ENCODE measurements at regions not wholly inside any gene's neighbourhood (a gene's known extent, or its start where the extent isn't known, plus 50 kb on each side); places are given as distances from the start of the nearest gene placed in this dataset.

DNA sequence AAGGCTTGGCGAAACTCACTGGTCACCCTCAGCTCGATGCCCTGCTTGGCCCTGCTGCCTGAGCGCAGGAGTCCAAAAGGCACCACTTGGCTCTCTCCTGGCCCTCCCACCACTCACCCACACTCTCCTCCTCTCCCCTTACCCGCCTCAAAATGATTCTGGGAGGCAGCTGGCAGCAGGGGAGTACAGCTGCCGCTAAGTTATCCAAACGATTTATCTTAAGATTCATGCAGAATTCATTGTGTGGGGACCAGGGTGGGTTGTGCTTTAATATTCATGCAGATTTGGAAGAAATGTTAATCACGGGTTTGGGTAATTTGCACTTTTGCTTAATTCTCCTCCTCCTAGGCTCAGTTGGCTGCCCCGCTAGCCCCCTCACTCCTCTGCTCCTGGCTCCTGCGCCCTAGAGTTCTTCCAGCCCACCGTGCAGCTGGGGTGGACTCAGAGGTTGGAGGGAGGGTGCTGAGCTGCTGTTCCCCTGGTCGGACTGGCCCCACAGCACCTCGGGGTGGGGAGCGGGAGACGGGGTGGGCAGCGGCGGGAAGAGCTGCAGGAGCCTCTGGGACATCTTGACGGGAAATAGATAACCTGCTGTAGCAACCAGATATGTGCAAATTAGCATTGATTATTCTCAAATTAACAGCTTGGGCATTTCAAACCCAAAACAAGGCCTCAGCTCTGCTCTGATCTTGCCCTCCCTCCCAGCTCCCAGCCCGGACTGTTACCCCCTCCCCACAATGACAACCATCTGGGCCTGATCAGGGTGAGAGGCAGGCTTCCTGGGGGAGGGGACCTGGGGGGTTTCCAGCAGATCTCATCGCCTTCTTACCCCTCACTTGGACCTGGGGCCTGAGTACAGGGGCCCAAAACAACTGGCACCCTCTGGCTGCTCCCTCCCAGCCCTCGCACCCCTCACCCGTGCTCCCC is 122.6 kb upstream of the RPL38 start:
- H3K4me1 ChIP-seq (ENCODE audit: control insufficient read depth, insufficient read depth, low read depth, low read length), result no peaks in the 10 kb centered on the region
- peaks cover 0 to 30% of the 10 kb centered on the region in 2 experiments for H3K27me3 ChIP-seq (ENCODE audit: control insufficient read depth in 1 of 2, insufficient read depth in 1 of 2, low read length in 2 of 2)
- H3K79me1 ChIP-seq (replicated peaks; ENCODE audit: low read length, poor library complexity, severe bottlenecking), result no peaks in the 10 kb centered on the region
- no peak overlapping the region for H2BK5ac ChIP-seq (ENCODE audit: low read depth, low read length, poor library complexity, severe bottlenecking)
- no peak overlapping the region for H3K4me2 ChIP-seq (ENCODE audit: low read length, poor library complexity, severe bottlenecking)
- no peak overlapping the region for H4K91ac ChIP-seq (ENCODE audit: low read length)
- no peak overlapping the region for H3K18ac ChIP-seq (ENCODE audit: low read depth in 1 of 2, low read length in 2 of 2)
- H3K36me3 ChIP-seq (ENCODE audit: control insufficient read depth in 1 of 2, insufficient read depth in 2 of 2, low read depth in 1 of 2, low read length in 2 of 2), result no peaks in the 10 kb centered on the region
- H2BK12ac ChIP-seq (ENCODE audit: low read length in 2 of 2), result no peak overlapping the region
- H3K9me3 ChIP-seq (ENCODE audit: control insufficient read depth, low read length), result peaks cover 6% of the 10 kb centered on the region
- H3K9ac ChIP-seq (ENCODE audit: low read length), result no peak overlapping the region
- no peak overlapping the region for H3K23ac ChIP-seq (ENCODE audit: low read length in 2 of 2)
- no peak overlapping the region for H3K4ac ChIP-seq (ENCODE audit: low read depth in 1 of 2, low read length in 2 of 2)
- no peak overlapping the region for H2BK120ac ChIP-seq (ENCODE audit: low read depth, low read length)
- H3K4me3 ChIP-seq (ENCODE audit: insufficient read depth in 1 of 2, low read depth in 1 of 2, low read length in 2 of 2), result no peak overlapping the region
- no peak overlapping the region for H3K14ac ChIP-seq (ENCODE audit: low read length in 2 of 2)
- H3K27ac ChIP-seq (ENCODE audit: low read length, poor library complexity, severe bottlenecking), result no peak overlapping the region
- H4K8ac ChIP-seq (ENCODE audit: low read length), result no peak overlapping the region
- no peak overlapping the region for H2AFZ ChIP-seq (ENCODE audit: low read depth, low read length)
- 78% methylated on average over 15 of the region's 21 CpGs for WGBS
- no peak for DNase-seq
- no peak overlapping the region for H2AK5ac ChIP-seq (ENCODE audit: low read length, severe bottlenecking)
- no peak overlapping the region for H2BK15ac ChIP-seq (ENCODE audit: low read depth, poor library complexity, severe bottlenecking)

DNA sequence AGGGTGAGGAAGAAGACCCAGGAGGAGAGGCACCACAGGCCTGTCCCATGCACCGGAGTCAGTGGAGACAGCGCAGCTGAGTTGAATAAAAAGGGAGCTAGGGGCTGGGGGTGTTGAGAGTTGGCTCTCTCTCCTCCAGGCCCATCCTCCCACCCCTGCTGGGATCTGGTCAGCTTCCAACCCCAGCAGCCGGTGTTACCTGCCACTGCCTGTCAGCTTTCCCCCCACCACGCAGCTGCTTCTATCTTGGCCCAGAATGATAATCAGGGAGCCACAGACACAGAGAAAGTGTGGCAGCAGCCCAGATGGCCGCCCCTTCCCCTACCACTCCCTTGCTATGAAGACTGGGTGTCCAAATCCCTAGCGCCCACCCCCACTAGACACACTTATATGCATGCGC is 120.6 kb upstream of the RPL38 start:
- H3K14ac ChIP-seq (ENCODE audit: low read length in 2 of 2), result no peak overlapping the region
- H2BK15ac ChIP-seq (ENCODE audit: low read depth, poor library complexity, severe bottlenecking), result no peak overlapping the region
- H3K4me2 ChIP-seq (ENCODE audit: low read length, poor library complexity, severe bottlenecking), result no peak overlapping the region
- no peak overlapping the region for H2BK5ac ChIP-seq (ENCODE audit: low read depth, low read length, poor library complexity, severe bottlenecking)
- no peak overlapping the region for H3K18ac ChIP-seq (ENCODE audit: low read depth in 1 of 2, low read length in 2 of 2)
- no peak overlapping the region for H2BK120ac ChIP-seq (ENCODE audit: low read depth, low read length)
- no peak overlapping the region for H2BK12ac ChIP-seq (ENCODE audit: low read length in 2 of 2)
- peaks cover 6% of the 10 kb centered on the region for H3K9me3 ChIP-seq (ENCODE audit: control insufficient read depth, low read length)
- 75% methylated on average over 7 of the region's 7 CpGs for WGBS
- H3K9ac ChIP-seq (ENCODE audit: low read length), result no peak overlapping the region
- no peaks in the 10 kb centered on the region for H3K36me3 ChIP-seq (ENCODE audit: control insufficient read depth in 1 of 2, insufficient read depth in 2 of 2, low read depth in 1 of 2, low read length in 2 of 2)
- H4K8ac ChIP-seq (ENCODE audit: low read length), result no peak overlapping the region
- H3K27me3 ChIP-seq (ENCODE audit: control insufficient read depth in 1 of 2, insufficient read depth in 1 of 2, low read length in 2 of 2), result peaks cover 0 to 42% of the 10 kb centered on the region in 2 experiments
- no peak overlapping the region for H3K4me3 ChIP-seq (ENCODE audit: insufficient read depth in 1 of 2, low read depth in 1 of 2, low read length in 2 of 2)
- no peak overlapping the region for H4K91ac ChIP-seq (ENCODE audit: low read length)
- no peak overlapping the region for H3K27ac ChIP-seq (ENCODE audit: low read length, poor library complexity, severe bottlenecking)
- H2AK5ac ChIP-seq (ENCODE audit: low read length, severe bottlenecking), result no peak overlapping the region
- no peak overlapping the region for H3K23ac ChIP-seq (ENCODE audit: low read length in 2 of 2)
- no peaks in the 10 kb centered on the region for H3K79me1 ChIP-seq (replicated peaks; ENCODE audit: low read length, poor library complexity, severe bottlenecking)
- no peaks in the 10 kb centered on the region for H3K4me1 ChIP-seq (ENCODE audit: control insufficient read depth, insufficient read depth, low read depth, low read length)
- no peak overlapping the region for H3K4ac ChIP-seq (ENCODE audit: low read depth in 1 of 2, low read length in 2 of 2)
- H2AFZ ChIP-seq (ENCODE audit: low read depth, low read length), result no peak overlapping the region
- no peak for DNase-seq

GRCh38 chr17:74083321-74083720 is 120.2 kb upstream of the RPL38 start:
- no peak overlapping the region for H2BK15ac ChIP-seq (ENCODE audit: low read depth, poor library complexity, severe bottlenecking)
- no peak overlapping the region for H3K18ac ChIP-seq (ENCODE audit: low read depth in 1 of 2, low read length in 2 of 2)
- H4K91ac ChIP-seq (ENCODE audit: low read length), result no peak overlapping the region
- no peaks in the 10 kb centered on the region for H3K36me3 ChIP-seq (ENCODE audit: control insufficient read depth in 1 of 2, insufficient read depth in 2 of 2, low read depth in 1 of 2, low read length in 2 of 2)
- H3K4ac ChIP-seq (ENCODE audit: low read depth in 1 of 2, low read length in 2 of 2), result no peak overlapping the region
- no peak overlapping the region for H3K9ac ChIP-seq (ENCODE audit: low read length)
- no peak overlapping the region for H3K14ac ChIP-seq (ENCODE audit: low read length in 2 of 2)
- H2BK12ac ChIP-seq (ENCODE audit: low read length in 2 of 2), result no peak overlapping the region
- DNase-seq, result no peak
- no peak overlapping the region for H3K4me3 ChIP-seq (ENCODE audit: insufficient read depth in 1 of 2, low read depth in 1 of 2, low read length in 2 of 2)
- no peak overlapping the region for H4K8ac ChIP-seq (ENCODE audit: low read length)
- no peaks in the 10 kb centered on the region for H3K79me1 ChIP-seq (replicated peaks; ENCODE audit: low read length, poor library complexity, severe bottlenecking)
- no peak overlapping the region for H2BK5ac ChIP-seq (ENCODE audit: low read depth, low read length, poor library complexity, severe bottlenecking)
- H3K23ac ChIP-seq (ENCODE audit: low read length in 2 of 2), result no peak overlapping the region
- H3K4me2 ChIP-seq (ENCODE audit: low read length, poor library complexity, severe bottlenecking), result no peak overlapping the region
- H2AK5ac ChIP-seq (ENCODE audit: low read length, severe bottlenecking), result no peak overlapping the region
- H2AFZ ChIP-seq (ENCODE audit: low read depth, low read length), result no peak overlapping the region
- no peak overlapping the region for H3K27ac ChIP-seq (ENCODE audit: low read length, poor library complexity, severe bottlenecking)
- H3K27me3 ChIP-seq (ENCODE audit: control insufficient read depth in 1 of 2, insufficient read depth in 1 of 2, low read length in 2 of 2), result peaks cover 0 to 46% of the 10 kb centered on the region in 2 experiments
- H3K9me3 ChIP-seq (ENCODE audit: control insufficient read depth, low read length), result peaks cover 6% of the 10 kb centered on the region
- H2BK120ac ChIP-seq (ENCODE audit: low read depth, low read length), result no peak overlapping the region
- peaks cover 1% of the 10 kb centered on the region for H3K4me1 ChIP-seq (ENCODE audit: control insufficient read depth, insufficient read depth, low read depth, low read length)
- WGBS, result 74% methylated on average over 3 of the region's 3 CpGs

- Histone ChIP-seq H3K27me3 (ENCODE audit: control insufficient read depth in 1 of 2, insufficient read depth in 1 of 2, low read length in 2 of 2) (peaks cover 0 to 52% of the 10 kb centered on the region in 2 experiments), H2AK5ac (ENCODE audit: low read length, severe bottlenecking) (no peak overlapping the region), H3K23ac (ENCODE audit: low read length in 2 of 2) (no peak overlapping the region), H3K4ac (ENCODE audit: low read depth in 1 of 2, low read length in 2 of 2) (no peak overlapping the region), H3K14ac (ENCODE audit: low read length in 2 of 2) (no peak overlapping the region), H2BK12ac (ENCODE audit: low read length in 2 of 2) (no peak overlapping the region), H2BK120ac (ENCODE audit: low read depth, low read length) (no peak overlapping the region), H2BK5ac (ENCODE audit: low read depth, low read length, poor library complexity, severe bottlenecking) (no peak overlapping the region), H4K8ac (ENCODE audit: low read length) (no peak overlapping the region), H3K27ac (ENCODE audit: low read length, poor library complexity, severe bottlenecking) (no peak overlapping the region), H3K4me1 (ENCODE audit: control insufficient read depth, insufficient read depth, low read depth, low read length) (peaks cover 1% of the 10 kb centered on the region), H3K4me3 (ENCODE audit: insufficient read depth in 1 of 2, low read depth in 1 of 2, low read length in 2 of 2) (no peak overlapping the region), H3K9ac (ENCODE audit: low read length) (no peak overlapping the region), H3K18ac (ENCODE audit: low read depth in 1 of 2, low read length in 2 of 2) (no peak overlapping the region), H2BK15ac (ENCODE audit: low read depth, poor library complexity, severe bottlenecking) (no peak overlapping the region), H2AFZ (ENCODE audit: low read depth, low read length) (no peak overlapping the region), H3K79me1 (replicated peaks; ENCODE audit: low read length, poor library complexity, severe bottlenecking) (no peaks in the 10 kb centered on the region), H3K9me3 (ENCODE audit: control insufficient read depth, low read length) (peaks cover 6% of the 10 kb centered on the region), H3K36me3 (ENCODE audit: control insufficient read depth in 1 of 2, insufficient read depth in 2 of 2, low read depth in 1 of 2, low read length in 2 of 2) (no peaks in the 10 kb centered on the region), H3K4me2 (ENCODE audit: low read length, poor library complexity, severe bottlenecking) (no peak overlapping the region), H4K91ac (ENCODE audit: low read length) (no peak overlapping the region)
- 29% methylated on average over 3 of the region's 3 CpGs for WGBS
- no peak for DNase-seq
Measured at GRCh38 chr17:74085434-74085833, 118.0 kb upstream of the RPL38 start.

Data from mesenchymal stem cell (in vitro differentiated cells and primary cell).